HG03045 (cell line): ENCODE measurements at regions not wholly inside any gene's neighbourhood (a gene's known extent, or its start where the extent isn't known, plus 50 kb on each side); places are given as distances from the start of the nearest gene placed in this dataset.

Experiments used
- ATAC-seq: cut with Tn5 transposase; IDR thresholded peaks from one replicate; pipeline ENCODE4 v1.9.1; 2021; ENCODE audit warnings: mild to moderate bottlenecking, moderate library complexity; ENCODE audit not compliant: unreplicated experiment

- no peak for ATAC-seq
Observed at GRCh38 chr4:45795135-45795534, 328.7 kb downstream of the GABRG1 start.

- no peak for ATAC-seq
Observed at GRCh38 chr4:45778514-45778913, 345.3 kb downstream of the GABRG1 start.

- no peak for ATAC-seq
Observed at GRCh38 chr4:45776146-45776545, 347.7 kb downstream of the GABRG1 start.

- ATAC-seq, result no peak
Observed at GRCh38 chr4:45770958-45771357, 352.9 kb downstream of the GABRG1 start.

GRCh38 chr4:45765521-45765920 is 358.3 kb downstream of the GABRG1 start:
- no peak for ATAC-seq

- no peak for ATAC-seq
Observed at GRCh38 chr4:45751877-45752530, 371.9 kb downstream of the GABRG1 start.

GRCh38 chr4:45750721-45751120 is 373.1 kb downstream of the GABRG1 start:
- no peak for ATAC-seq

- ATAC-seq, result no peak
Observed at GRCh38 chr4:45745741-45746140, 378.1 kb downstream of the GABRG1 start.

- ATAC-seq, result no peak
Observed at GRCh38 chr4:45741897-45742296, 382.0 kb downstream of the GABRG1 start.

- ATAC-seq, result no peak
Observed at GRCh38 chr4:45732161-45732560, 391.7 kb downstream of the GABRG1 start.

- ATAC-seq, result no peak
Observed at GRCh38 chr4:45716093-45716492, 407.8 kb downstream of the GABRG1 start.

GRCh38 chr4:45713996-45714395 is 409.9 kb downstream of the GABRG1 start:
- ATAC-seq, result no peak

GRCh38 chr4:45701621-45702020 is 422.2 kb downstream of the GABRG1 start:
- no peak for ATAC-seq

- ATAC-seq, result no peak
Observed at GRCh38 chr4:45693746-45694145, 430.1 kb downstream of the GABRG1 start.

GRCh38 chr4:45692131-45692735 is 431.6 kb downstream of the GABRG1 start:
- no peak for ATAC-seq

- ATAC-seq, result no peak
Observed at GRCh38 chr4:45688341-45688740, 435.5 kb downstream of the GABRG1 start.

GRCh38 chr4:45679411-45679810 is 444.4 kb downstream of the GABRG1 start:
- no peak for ATAC-seq

- ATAC-seq, result no peak
Observed at GRCh38 chr4:45668128-45668527, 455.7 kb downstream of the GABRG1 start.

- ATAC-seq, result no peak
Observed at GRCh38 chr4:45663628-45664081, 460.2 kb downstream of the GABRG1 start.

- no peak for ATAC-seq
Observed at GRCh38 chr4:45663003-45663402, 460.9 kb downstream of the GABRG1 start.

- no peak for ATAC-seq
Observed at GRCh38 chr4:45661893-45662292, 462.0 kb downstream of the GABRG1 start.

GRCh38 chr4:45650545-45650944 is 473.3 kb downstream of the GABRG1 start:
- ATAC-seq, result no peak

GRCh38 chr4:45648846-45649245 is 475.0 kb downstream of the GABRG1 start:
- no peak for ATAC-seq
